COR-L47 (cell line): ENCODE measurements at regions not wholly inside any gene's neighbourhood (a gene's known extent, or its start where the extent isn't known, plus 50 kb on each side); places are given as distances from the start of the nearest gene placed in this dataset.

ENCODE experiments used
- DNase-seq: peaks from one replicate; lab custom pipeline; 2025; lab: John Stamatoyannopoulos, UW

- no peak for DNase-seq
These were observed 1540.6 kb upstream of the GBE1 start for GRCh38 chr3:83302091-83302490.

GRCh38 chr3:83317605-83318004 is 1556.2 kb upstream of the GBE1 start:
- no peak for DNase-seq

- DNase-seq, result no peak
These were observed 1559.3 kb upstream of the GBE1 start for GRCh38 chr3:83320726-83321125.

- DNase-seq, result no peak
These were observed 1560.0 kb upstream of the GBE1 start for GRCh38 chr3:83321457-83321856.

- DNase-seq, result no peak
These were observed 1560.4 kb upstream of the GBE1 start for GRCh38 chr3:83321891-83322290.

GRCh38 chr3:83354205-83354604 is 1592.8 kb upstream of the GBE1 start:
- no peak for DNase-seq

GRCh38 chr3:83393276-83393675 is 1565.5 kb upstream of the CADM2 start:
- no peak for DNase-seq

- DNase-seq, result no peak
These were observed 1554.9 kb upstream of the CADM2 start for GRCh38 chr3:83403927-83404326.

- no peak for DNase-seq
These were observed 1532.5 kb upstream of the CADM2 start for GRCh38 chr3:83426300-83426699.

- no peak for DNase-seq
These were observed 1523.8 kb upstream of the CADM2 start for GRCh38 chr3:83434880-83435587.

GRCh38 chr3:83438188-83438587 is 1520.6 kb upstream of the CADM2 start:
- no peak for DNase-seq

- DNase-seq, result no peak
These were observed 1505.7 kb upstream of the CADM2 start for GRCh38 chr3:83453056-83453455.

- DNase-seq, result no peak
These were observed 1504.4 kb upstream of the CADM2 start for GRCh38 chr3:83454353-83454752.

GRCh38 chr3:83457551-83457950 is 1501.2 kb upstream of the CADM2 start:
- DNase-seq, result no peak

- no peak for DNase-seq
These were observed 1498.7 kb upstream of the CADM2 start for GRCh38 chr3:83460052-83460451.

GRCh38 chr3:83461411-83461810 is 1497.4 kb upstream of the CADM2 start:
- no peak for DNase-seq

- DNase-seq, result no peak
These were observed 1481.2 kb upstream of the CADM2 start for GRCh38 chr3:83477563-83477962.

- no peak for DNase-seq
These were observed 1476.3 kb upstream of the CADM2 start for GRCh38 chr3:83482402-83483070.

- DNase-seq, result no peak
These were observed 1462.3 kb upstream of the CADM2 start for GRCh38 chr3:83496462-83496861.

GRCh38 chr3:83498361-83499016 is 1460.3 kb upstream of the CADM2 start:
- no peak for DNase-seq

GRCh38 chr3:83500422-83500821 is 1458.4 kb upstream of the CADM2 start:
- peak; percentile 1 for DNase-seq

GRCh38 chr3:83500931-83501330 is 1457.9 kb upstream of the CADM2 start:
- no peak for DNase-seq

GRCh38 chr3:83513051-83513450 is 1445.7 kb upstream of the CADM2 start:
- no peak for DNase-seq
